Panc1 (cell line): ENCODE measurements at regions not wholly inside any gene's neighbourhood (a gene's known extent, or its start where the extent isn't known, plus 50 kb on each side); places are given as distances from the start of the nearest gene placed in this dataset.

Experiments used
- ATAC-seq: fragments of 200-7000 bp; cut with Tn5 transposase; 2 replicates; pipeline ENCODE4 v1.9.1; 2020; ENCODE audit warnings: mild to moderate bottlenecking, moderate library complexity
- BruUV-seq: library from RNA; stranded (reverse); fragments of 400-500 nt; replicated peaks from 2 replicates; lab custom pipeline; 2021; lab: Mats Ljungman, UMichigan
- CTCF ChIA-PET: fragments of 300-600 bp; sonication (Branson Sonifier 250); formaldehyde crosslinking; loops from one replicate; lab custom pipeline; 2022; ENCODE audit warnings: antibody characterized with exemption; lab: Charles Lee
- POLR2A ChIA-PET: fragments of 300-600 bp; sonication (Branson Sonifier 250); formaldehyde crosslinking; loops from one replicate; lab custom pipeline; 2022; ENCODE audit warnings: antibody characterized with exemption; lab: Charles Lee
- DNase-seq: peaks from one replicate; pipeline ENCODE4 v3.0.0-alpha.2; 2010; ENCODE audit warnings: low read depth, low spot score
- H3K27ac ChIP-seq: 2 replicates; pipeline ENCODE4 v1.5.1; 2011; ENCODE audit warnings: mild to moderate bottlenecking, low read length, inconsistent platforms
- H3K27me3 ChIP-seq: fragments of 200-500 bp; sonication (Bioruptor generic); 2 replicates; pipeline ENCODE4 v1.6.0; 2014; ENCODE audit warnings: low read length, inconsistent platforms; ENCODE audit not compliant: control insufficient read depth, insufficient read depth
- H3K36me3 ChIP-seq: fragments of 200-500 bp; sonication (Bioruptor generic); 2 replicates; pipeline ENCODE4 v1.5.1; 2014; ENCODE audit warnings: inconsistent platforms, mild to moderate bottlenecking, low read length, moderate library complexity; ENCODE audit not compliant: control insufficient read depth, insufficient read depth
- H3K4me1 ChIP-seq: 2 replicates; pipeline ENCODE4 v1.5.1; 2011; ENCODE audit warnings: inconsistent platforms, mild to moderate bottlenecking, low read length, moderate library complexity; ENCODE audit not compliant: control insufficient read depth, insufficient read depth
- H3K4me3 ChIP-seq, 2 experiments: 2 replicates each; pipeline ENCODE4 v1.5.1; 2011 to 2012; ENCODE audit warnings: low read depth in 2 of 2, low read length in 2 of 2, mild to moderate bottlenecking in 2 of 2, inconsistent platforms in 1 of 2, moderate library complexity in 1 of 2
- H3K9me3 ChIP-seq: fragments of 200-500 bp; sonication (Bioruptor generic); 2 replicates; pipeline ENCODE4 v1.5.1; 2014; ENCODE audit warnings: low read depth, mild to moderate bottlenecking, inconsistent platforms, low read length, moderate library complexity; ENCODE audit not compliant: control insufficient read depth, insufficient read depth
- CTCF ChIP-seq: fragments of 450-650 bp; IDR thresholded peaks from 2 replicates; pipeline ENCODE4 v1.5.1; 2017; ENCODE audit warnings: mild to moderate bottlenecking
- POLR2AphosphoS5 ChIP-seq: IDR thresholded peaks from 2 replicates; pipeline ENCODE4 v1.6.1; 2012; ENCODE audit warnings: mild to moderate bottlenecking, low read depth, low read length, moderate library complexity
- REST ChIP-seq, 2 experiments: IDR thresholded peaks; 2 replicates each; pipeline ENCODE4 v1.6.1; 2011 to 2012; ENCODE audit warnings: low read depth in 2 of 2, control low read depth in 1 of 2, low read length in 1 of 2, mild to moderate bottlenecking in 1 of 2, moderate library complexity in 1 of 2; ENCODE audit not compliant: insufficient read depth in 1 of 2
- SIN3A ChIP-seq: IDR thresholded peaks from 2 replicates; pipeline ENCODE4 v1.6.1; 2012; ENCODE audit warnings: low read depth, mild to moderate bottlenecking, low read length, moderate library complexity, borderline replicate concordance; ENCODE audit not compliant: insufficient read depth
- TCF7L2 ChIP-seq: IDR thresholded peaks from 2 replicates; pipeline ENCODE4 v1.6.1; 2011; ENCODE audit warnings: mild to moderate bottlenecking, low read depth, low read length, inconsistent platforms
- in situ Hi-C: cut with HindIII; loops from 2 replicates; pipeline ENCODE4 v1.10.0; 2016; ENCODE audit warnings: low sequenced_read_pairs, low pct_unique_long_range_greater_than_20kb
- intact Hi-C: fragments of 100-400 bp; cut with micrococcal nuclease; formaldehyde crosslinking; loops from one replicate; pipeline ENCODE4 v1.10.0; 2022; ENCODE audit not compliant: unreplicated experiment

- Histone ChIP-seq H3K27me3 (no peaks in the 10 kb centered on the region), H3K4me1 (no peaks in the 10 kb centered on the region), H3K36me3 (no peaks in the 10 kb centered on the region), H3K9me3 (no peaks in the 10 kb centered on the region), H3K27ac (no peak overlapping the region), H3K4me3 (no peak overlapping the region)
- DNase-seq (no peak), ATAC-seq (no peak)
- no peak for TF ChIP-seq REST (IDR thresholded peaks at IDR 0.05; ENCODE audit: insufficient read depth in 1 of 2, low read depth in 2 of 2, low read length in 1 of 2)
- no peak for TF ChIP-seq TCF7L2
- TF ChIP-seq POLR2AphosphoS5 = no peak
- TF ChIP-seq CTCF = no peak
- no peak for TF ChIP-seq SIN3A
- CTCF ChIA-PET = no interaction called here
- in situ Hi-C loops (no loop called here), intact Hi-C loops (no loop called here)
- POLR2A ChIA-PET = no interaction called here
- BruUV-seq = no TSS peak
Measured at GRCh38 chr13:72204291-72204690, 337.3 kb upstream of the DACH1 start.

- H3K27ac ChIP-seq = no peak overlapping the region
- ATAC-seq (no peak), DNase-seq (no peak)
- no peak overlapping the region for H3K4me3 ChIP-seq
- in situ Hi-C loops = no loop called here
- H3K4me1 ChIP-seq = no peaks in the 10 kb centered on the region
- intact Hi-C loops = no loop called here
- BruUV-seq = no TSS peak
- no peaks in the 10 kb centered on the region for H3K36me3 ChIP-seq
- H3K9me3 ChIP-seq = no peaks in the 10 kb centered on the region
- H3K27me3 ChIP-seq = no peaks in the 10 kb centered on the region
- CTCF ChIA-PET = no interaction called here
- TF ChIP-seq TCF7L2 (no peak), POLR2AphosphoS5 (no peak), SIN3A (no peak), REST (IDR thresholded peaks at IDR 0.05; ENCODE audit: insufficient read depth in 1 of 2, low read depth in 2 of 2, low read length in 1 of 2) (no peak), CTCF (no peak)
- POLR2A ChIA-PET = no interaction called here
Measured at GRCh38 chr13:72201726-72202125, 334.7 kb upstream of the DACH1 start.
